ENCODE measurements at regions not wholly inside any gene's neighbourhood (a gene's known extent, or its start where the extent isn't known, plus 50 kb on each side); places are given as distances from the start of the nearest gene placed in this dataset.

DNA sequence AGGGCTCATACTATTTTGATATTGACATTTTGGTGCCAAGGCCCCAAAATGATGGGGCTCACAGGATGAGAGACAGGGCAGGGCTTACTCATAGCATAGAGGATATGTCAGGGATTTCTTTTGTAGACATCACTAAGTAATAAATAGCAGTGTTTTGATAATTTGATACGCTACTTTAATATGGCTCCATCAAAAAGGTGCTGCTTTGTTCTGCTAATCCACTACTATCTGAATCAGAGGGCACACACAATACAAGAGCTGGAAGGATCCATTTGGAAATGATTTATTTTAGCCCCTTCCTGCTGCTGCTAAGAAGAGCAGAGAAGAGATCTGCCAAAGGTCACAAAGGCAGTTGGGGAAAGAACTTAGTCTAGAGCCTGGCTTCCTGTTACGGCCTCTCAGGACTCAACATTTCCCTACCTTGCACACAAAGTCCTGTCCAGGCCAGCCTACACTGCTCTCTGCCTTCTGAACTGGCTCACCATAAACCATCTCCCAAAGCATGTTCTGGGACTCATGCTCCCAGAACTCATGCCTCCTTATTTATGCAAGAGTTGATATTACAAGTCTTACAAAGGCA is 261.3 kb upstream of the ARHGAP20 start:
- DNase-seq (ENCODE audit: low read depth, low spot score) = no peak
- H3K4me1 ChIP-seq (ENCODE audit: insufficient read depth, insufficient read length) = no peaks in the 10 kb centered on the region
- H3K4me3 ChIP-seq (ENCODE audit: insufficient read length, low read depth) = no peak overlapping the region
- H3K9ac ChIP-seq (ENCODE audit: insufficient read length, low read depth) = no peak overlapping the region
- H3K9me3 ChIP-seq (ENCODE audit: insufficient read depth, low read length) = no peaks in the 10 kb centered on the region
- TF ChIP-seq YY1 (IDR thresholded peaks at IDR 0.05; ENCODE audit: insufficient read depth, insufficient read length) = no peak
- no peak for TF ChIP-seq ZNF274 (IDR thresholded peaks at IDR 0.05; ENCODE audit: low read depth, low read length)
- no peak for TF ChIP-seq SUZ12 (IDR thresholded peaks at IDR 0.05; ENCODE audit: extremely low read depth, insufficient read depth, insufficient read length)
- no peaks in the 10 kb centered on the region for H3K27me3 ChIP-seq (ENCODE audit: insufficient read depth, insufficient read length)
- H3K36me3 ChIP-seq (ENCODE audit: insufficient read depth, insufficient read length, low read length) = no peaks in the 10 kb centered on the region

DNA sequence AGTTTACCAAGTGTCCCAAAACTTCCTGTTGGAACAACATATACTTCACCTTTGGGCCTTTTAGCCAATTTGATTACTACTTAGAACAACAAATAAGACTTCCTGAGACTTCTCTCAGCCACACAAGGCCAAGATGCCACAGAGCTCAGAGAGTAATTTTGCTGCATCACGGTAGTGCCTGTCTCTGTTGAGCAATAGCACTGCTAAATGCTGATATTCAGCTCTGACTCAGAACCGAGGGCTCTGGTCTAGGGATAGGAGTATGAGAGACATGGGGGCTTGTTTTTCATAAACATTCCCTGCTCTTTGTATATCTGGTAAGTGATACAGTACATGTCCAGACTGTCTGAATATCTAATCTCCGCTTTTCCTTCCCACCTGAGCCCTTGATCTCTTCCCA is 260.4 kb upstream of the ARHGAP20 start:
- DNase-seq (ENCODE audit: low read depth, low spot score) = no peak
- TF ChIP-seq YY1 (IDR thresholded peaks at IDR 0.05; ENCODE audit: insufficient read depth, insufficient read length) = no peak
- no peak for TF ChIP-seq SUZ12 (IDR thresholded peaks at IDR 0.05; ENCODE audit: extremely low read depth, insufficient read depth, insufficient read length)
- TF ChIP-seq ZNF274 (IDR thresholded peaks at IDR 0.05; ENCODE audit: low read depth, low read length) = no peak
- no peak overlapping the region for H3K4me3 ChIP-seq (ENCODE audit: insufficient read length, low read depth)
- no peak overlapping the region for H3K9ac ChIP-seq (ENCODE audit: insufficient read length, low read depth)
- no peaks in the 10 kb centered on the region for H3K36me3 ChIP-seq (ENCODE audit: insufficient read depth, insufficient read length, low read length)
- H3K9me3 ChIP-seq (ENCODE audit: insufficient read depth, low read length) = no peaks in the 10 kb centered on the region
- no peaks in the 10 kb centered on the region for H3K4me1 ChIP-seq (ENCODE audit: insufficient read depth, insufficient read length)
- H3K27me3 ChIP-seq (ENCODE audit: insufficient read depth, insufficient read length) = no peaks in the 10 kb centered on the region

DNA sequence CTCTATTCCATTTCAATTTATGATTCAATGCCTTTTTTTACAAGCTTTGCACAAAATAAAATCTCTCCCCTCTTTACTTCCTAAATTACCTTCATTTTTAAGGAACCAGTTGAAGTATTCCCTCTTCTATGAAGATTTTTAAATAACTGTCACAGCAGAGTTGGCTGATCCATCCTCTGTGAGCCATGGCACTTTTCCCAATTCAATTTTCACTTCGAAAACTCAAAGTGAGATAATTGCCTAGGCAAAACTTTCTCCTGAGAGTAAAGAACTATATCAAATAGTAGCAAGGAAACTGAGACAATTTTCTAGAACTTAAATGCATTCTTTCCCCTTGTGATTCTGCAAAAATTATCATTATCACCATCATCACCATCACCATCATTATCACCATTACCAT is 259.9 kb upstream of the ARHGAP20 start:
- Histone ChIP-seq H3K4me1 (ENCODE audit: insufficient read depth, insufficient read length) (no peaks in the 10 kb centered on the region), H3K9me3 (ENCODE audit: insufficient read depth, low read length) (no peaks in the 10 kb centered on the region), H3K27me3 (ENCODE audit: insufficient read depth, insufficient read length) (no peaks in the 10 kb centered on the region), H3K4me3 (ENCODE audit: insufficient read length, low read depth) (no peak overlapping the region), H3K36me3 (ENCODE audit: insufficient read depth, insufficient read length, low read length) (no peaks in the 10 kb centered on the region), H3K9ac (ENCODE audit: insufficient read length, low read depth) (no peak overlapping the region)
- no peak for DNase-seq (ENCODE audit: low read depth, low spot score)
- TF ChIP-seq YY1 (IDR thresholded peaks at IDR 0.05; ENCODE audit: insufficient read depth, insufficient read length) (no peak), SUZ12 (IDR thresholded peaks at IDR 0.05; ENCODE audit: extremely low read depth, insufficient read depth, insufficient read length) (no peak), ZNF274 (IDR thresholded peaks at IDR 0.05; ENCODE audit: low read depth, low read length) (no peak)

DNA sequence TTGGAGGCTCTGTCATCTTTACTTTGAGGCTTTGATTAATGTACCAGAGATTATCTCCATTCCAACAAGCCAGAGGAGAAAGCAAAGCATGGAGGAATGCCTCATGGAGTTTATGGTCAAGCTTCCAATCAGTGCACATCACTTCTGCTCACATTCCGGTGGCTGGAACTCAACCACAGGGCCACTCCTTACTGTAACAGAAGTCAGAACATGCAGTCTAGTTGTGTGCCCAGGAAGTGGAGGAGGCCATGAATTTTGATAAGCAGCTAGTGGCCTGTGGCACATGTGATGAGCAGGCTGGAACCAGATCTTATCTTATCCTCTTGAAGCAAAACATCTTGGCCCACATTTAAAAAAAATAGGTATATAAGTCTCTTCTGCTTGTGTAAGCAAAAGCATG is 258.9 kb upstream of the ARHGAP20 start:
- Histone ChIP-seq H3K4me1 (ENCODE audit: insufficient read depth, insufficient read length) (no peaks in the 10 kb centered on the region), H3K9me3 (ENCODE audit: insufficient read depth, low read length) (no peaks in the 10 kb centered on the region), H3K9ac (ENCODE audit: insufficient read length, low read depth) (no peak overlapping the region), H3K27me3 (ENCODE audit: insufficient read depth, insufficient read length) (no peaks in the 10 kb centered on the region), H3K4me3 (ENCODE audit: insufficient read length, low read depth) (no peak overlapping the region), H3K36me3 (ENCODE audit: insufficient read depth, insufficient read length, low read length) (no peaks in the 10 kb centered on the region)
- DNase-seq (ENCODE audit: low read depth, low spot score) = no peak
- TF ChIP-seq SUZ12 (IDR thresholded peaks at IDR 0.05; ENCODE audit: extremely low read depth, insufficient read depth, insufficient read length) = no peak
- no peak for TF ChIP-seq YY1 (IDR thresholded peaks at IDR 0.05; ENCODE audit: insufficient read depth, insufficient read length)
- TF ChIP-seq ZNF274 (IDR thresholded peaks at IDR 0.05; ENCODE audit: low read depth, low read length) = no peak

DNA sequence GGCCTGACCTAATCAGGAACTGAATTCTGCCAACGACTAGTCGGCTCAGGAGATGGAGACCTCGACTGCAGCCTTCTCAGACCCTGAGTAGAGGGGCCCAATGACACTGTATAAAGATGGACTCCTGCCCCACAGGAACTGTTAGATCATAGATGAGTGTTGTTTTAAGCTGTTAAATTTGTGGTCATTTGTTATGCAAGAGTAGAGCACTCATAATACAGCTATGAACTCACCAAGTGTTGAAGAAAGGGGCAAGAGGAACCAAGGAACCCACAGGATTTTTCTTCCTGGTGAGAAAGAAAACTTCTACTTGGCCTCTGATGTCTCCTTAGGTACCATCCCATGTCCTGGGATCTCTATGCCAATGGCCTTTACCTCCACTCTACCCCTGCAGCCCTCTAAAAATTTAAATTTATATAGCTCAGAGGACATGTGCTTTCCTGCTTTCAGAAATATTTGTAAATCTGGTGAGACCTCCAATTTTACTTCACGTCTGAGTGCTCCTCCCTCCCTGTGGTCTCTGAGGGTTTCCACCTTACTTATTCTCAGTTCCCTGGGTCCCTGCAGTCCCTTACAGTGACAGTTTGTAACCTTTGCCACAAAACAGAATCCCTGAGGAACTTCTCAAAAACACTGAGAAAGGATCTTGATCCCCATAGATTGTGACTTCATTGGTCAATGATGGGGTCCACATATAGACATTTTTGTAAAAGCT is 256.3 kb upstream of the ARHGAP20 start:
- TF ChIP-seq ZNF274 (IDR thresholded peaks at IDR 0.05; ENCODE audit: low read depth, low read length) (no peak), YY1 (IDR thresholded peaks at IDR 0.05; ENCODE audit: insufficient read depth, insufficient read length) (no peak), SUZ12 (IDR thresholded peaks at IDR 0.05; ENCODE audit: extremely low read depth, insufficient read depth, insufficient read length) (no peak)
- Histone ChIP-seq H3K4me1 (ENCODE audit: insufficient read depth, insufficient read length) (no peaks in the 10 kb centered on the region), H3K9ac (ENCODE audit: insufficient read length, low read depth) (no peak overlapping the region), H3K9me3 (ENCODE audit: insufficient read depth, low read length) (no peaks in the 10 kb centered on the region), H3K36me3 (ENCODE audit: insufficient read depth, insufficient read length, low read length) (no peaks in the 10 kb centered on the region), H3K4me3 (ENCODE audit: insufficient read length, low read depth) (no peak overlapping the region), H3K27me3 (ENCODE audit: insufficient read depth, insufficient read length) (no peaks in the 10 kb centered on the region)
- DNase-seq (ENCODE audit: low read depth, low spot score) = no peak

DNA sequence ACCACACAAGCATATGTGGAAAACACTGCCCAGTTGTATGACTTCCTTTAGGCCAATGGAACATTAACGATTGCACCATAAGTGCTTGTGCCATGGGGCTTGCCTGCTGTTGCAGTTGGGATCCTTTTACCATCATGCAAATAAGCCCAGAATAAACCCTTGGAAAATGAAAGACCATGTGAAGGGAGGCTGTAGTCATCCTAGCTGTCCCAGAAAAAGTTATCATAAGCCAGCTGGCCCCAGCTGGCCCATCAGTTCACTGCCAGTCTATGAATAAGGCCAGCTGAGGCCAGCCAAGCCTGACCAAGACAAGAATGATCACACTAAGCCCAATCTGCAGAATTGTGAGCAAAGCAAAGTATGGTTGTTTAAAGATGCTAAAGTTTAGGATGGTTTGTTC is 253.9 kb upstream of the ARHGAP20 start:
- no peak for DNase-seq (ENCODE audit: low read depth, low spot score)
- no peak for TF ChIP-seq ZNF274 (IDR thresholded peaks at IDR 0.05; ENCODE audit: low read depth, low read length)
- TF ChIP-seq YY1 (IDR thresholded peaks at IDR 0.05; ENCODE audit: insufficient read depth, insufficient read length) = no peak
- H3K9me3 ChIP-seq (ENCODE audit: insufficient read depth, low read length) = no peaks in the 10 kb centered on the region
- no peaks in the 10 kb centered on the region for H3K4me1 ChIP-seq (ENCODE audit: insufficient read depth, insufficient read length)
- H3K9ac ChIP-seq (ENCODE audit: insufficient read length, low read depth) = no peak overlapping the region
- no peaks in the 10 kb centered on the region for H3K36me3 ChIP-seq (ENCODE audit: insufficient read depth, insufficient read length, low read length)
- H3K4me3 ChIP-seq (ENCODE audit: insufficient read length, low read depth) = no peak overlapping the region
- no peaks in the 10 kb centered on the region for H3K27me3 ChIP-seq (ENCODE audit: insufficient read depth, insufficient read length)

DNA sequence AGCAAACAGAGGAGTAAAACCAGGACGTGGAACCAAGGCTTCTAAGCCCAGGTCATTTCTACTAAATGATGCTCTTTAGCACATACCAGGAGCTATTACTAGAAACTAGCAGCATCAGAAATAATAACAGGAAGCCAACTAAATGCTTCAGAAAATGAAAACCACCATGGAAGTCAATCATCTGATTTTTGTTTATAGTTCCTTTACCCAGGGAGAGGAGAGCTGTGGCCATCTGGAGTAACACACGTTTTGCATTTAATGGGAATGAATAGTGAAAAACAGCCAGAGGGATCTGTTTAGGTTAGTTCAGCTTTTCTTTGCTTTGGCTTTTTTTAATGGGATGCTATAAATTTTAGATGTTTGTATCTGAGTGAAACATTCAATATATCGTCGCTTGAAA is 250.7 kb upstream of the ARHGAP20 start:
- Histone ChIP-seq H3K4me3 (ENCODE audit: insufficient read length, low read depth) (no peak overlapping the region), H3K36me3 (ENCODE audit: insufficient read depth, insufficient read length, low read length) (no peaks in the 10 kb centered on the region), H3K4me1 (ENCODE audit: insufficient read depth, insufficient read length) (no peaks in the 10 kb centered on the region), H3K9ac (ENCODE audit: insufficient read length, low read depth) (no peak overlapping the region), H3K27me3 (ENCODE audit: insufficient read depth, insufficient read length) (no peaks in the 10 kb centered on the region), H3K9me3 (ENCODE audit: insufficient read depth, low read length) (no peaks in the 10 kb centered on the region)
- TF ChIP-seq ZNF274 (IDR thresholded peaks at IDR 0.05; ENCODE audit: low read depth, low read length) = no peak
- no peak for TF ChIP-seq SUZ12 (IDR thresholded peaks at IDR 0.05; ENCODE audit: extremely low read depth, insufficient read depth, insufficient read length)
- TF ChIP-seq YY1 (IDR thresholded peaks at IDR 0.05; ENCODE audit: insufficient read depth, insufficient read length) = no peak
- no peak for DNase-seq (ENCODE audit: low read depth, low spot score)
